Esophagus squamous epithelium (tissue), 5 donors: ENCODE measurements at regions not wholly inside any gene's neighbourhood (a gene's known extent, or its start where the extent isn't known, plus 50 kb on each side); places are given as distances from the start of the nearest gene placed in this dataset.

Source experiments
- DNase-seq: peaks from one replicate; lab custom pipeline; 2025; lab: John Stamatoyannopoulos, UW
- H3K27ac ChIP-seq, 4 donors: fragments of 200-600 bp; sonication (generic); one replicate each; pipeline ENCODE4 v1.5.1; 2016 to 2019; ENCODE audit warnings: mild to moderate bottlenecking in 1 of 4
- H3K27me3 ChIP-seq, 4 donors: fragments of 200-600 bp; sonication (generic); 1 replicate in 3 of 4; 2 replicates in 1 of 4; pipeline versions ENCODE4 v1.5.1 to v1.6.0; 2017 to 2021; ENCODE audit warnings: antibody characterized with exemption in 1 of 4
- H3K36me3 ChIP-seq, 3 donors: fragments of 200-600 bp; sonication (generic); one replicate each; pipeline ENCODE4 v1.5.1; 2016 to 2019
- H3K4me1 ChIP-seq, 3 donors: fragments of 200-600 bp; sonication (generic); one replicate each; pipeline ENCODE4 v1.5.1; 2017 to 2019
- H3K4me3 ChIP-seq, 4 donors: fragments of 200-600 bp; sonication (generic); 1 replicate in 3 of 4; 2 replicates in 1 of 4; pipeline ENCODE4 v1.5.1; 2016 to 2019; ENCODE audit warnings: mild to moderate bottlenecking in 2 of 4, moderate library complexity in 1 of 4
- H3K9me3 ChIP-seq, 3 donors: fragments of 200-600 bp; sonication (generic); one replicate each; pipeline ENCODE4 v1.5.1; 2016 to 2019
- POLR2A ChIP-seq, 4 donors: fragments of 450-650 bp; IDR thresholded peaks; one replicate each; pipeline ENCODE4 v1.6.1; 2017; ENCODE audit warnings: antibody characterized with exemption in 4 of 4, mild to moderate bottlenecking in 4 of 4, moderate library complexity in 3 of 4
- WGBS, 2 donors: methylation state at CpG; one replicate each; pipeline ENCODE4 v1.1.5; 2018; 5-methylcytosine and 5-hydroxymethylcytosine counted together
- intact Hi-C: fragments of 100-400 bp; cut with DNase I; formaldehyde crosslinking; loops from one replicate; pipeline ENCODE4 v1.15.0; 2022
- TF ChIP-seq, protein P1 (sequence below), 6 experiments: fragments of 450-650 bp in 4 of 6; fragments of 200-600 bp in 2 of 6; sonication (generic) in 2 of 6; IDR thresholded peaks; one replicate each; pipeline ENCODE4 v1.5.1; 2016 to 2019; ENCODE audit warnings: antibody characterized with exemption in 6 of 6, mild to moderate bottlenecking in 4 of 6, moderate library complexity in 4 of 6
- donor health status: DM: yes; HTN: yes; CAD: no.

DNA sequence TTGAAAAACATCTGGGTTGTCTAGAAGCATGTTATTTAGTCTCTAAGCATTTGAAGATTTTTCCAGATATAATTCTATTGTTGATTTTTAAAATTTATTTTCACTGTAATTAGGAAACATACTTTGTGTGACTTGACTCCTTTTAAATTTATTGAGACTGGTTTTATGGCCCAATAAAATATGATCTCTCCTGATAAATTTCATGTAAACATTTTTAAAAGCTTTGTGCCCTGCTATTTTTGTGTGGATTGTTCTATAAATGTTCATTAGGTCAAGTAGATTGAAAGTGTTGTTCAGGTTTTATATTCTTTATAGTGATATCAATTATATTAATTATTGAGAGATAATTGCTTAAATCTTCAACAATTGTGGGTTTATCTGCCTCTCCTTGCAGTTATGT lies 105.4 kb downstream of the RFX6 start:
- no peak overlapping the region for H3K27ac ChIP-seq
- H3K9me3 ChIP-seq = peaks cover 0 to 11% (median 0%) of the 10 kb centered on the region in 3 donors
- intact Hi-C loops = no loop called here
- no peaks in the 10 kb centered on the region for H3K4me1 ChIP-seq
- no peak for DNase-seq
- H3K27me3 ChIP-seq = no peaks in the 10 kb centered on the region
- H3K36me3 ChIP-seq = no peaks in the 10 kb centered on the region
- H3K4me3 ChIP-seq = no peak overlapping the region
- TF ChIP-seq, protein P1, sequence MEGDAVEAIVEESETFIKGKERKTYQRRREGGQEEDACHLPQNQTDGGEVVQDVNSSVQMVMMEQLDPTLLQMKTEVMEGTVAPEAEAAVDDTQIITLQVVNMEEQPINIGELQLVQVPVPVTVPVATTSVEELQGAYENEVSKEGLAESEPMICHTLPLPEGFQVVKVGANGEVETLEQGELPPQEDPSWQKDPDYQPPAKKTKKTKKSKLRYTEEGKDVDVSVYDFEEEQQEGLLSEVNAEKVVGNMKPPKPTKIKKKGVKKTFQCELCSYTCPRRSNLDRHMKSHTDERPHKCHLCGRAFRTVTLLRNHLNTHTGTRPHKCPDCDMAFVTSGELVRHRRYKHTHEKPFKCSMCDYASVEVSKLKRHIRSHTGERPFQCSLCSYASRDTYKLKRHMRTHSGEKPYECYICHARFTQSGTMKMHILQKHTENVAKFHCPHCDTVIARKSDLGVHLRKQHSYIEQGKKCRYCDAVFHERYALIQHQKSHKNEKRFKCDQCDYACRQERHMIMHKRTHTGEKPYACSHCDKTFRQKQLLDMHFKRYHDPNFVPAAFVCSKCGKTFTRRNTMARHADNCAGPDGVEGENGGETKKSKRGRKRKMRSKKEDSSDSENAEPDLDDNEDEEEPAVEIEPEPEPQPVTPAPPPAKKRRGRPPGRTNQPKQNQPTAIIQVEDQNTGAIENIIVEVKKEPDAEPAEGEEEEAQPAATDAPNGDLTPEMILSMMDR (IDR thresholded peaks at IDR 0.05) = no peak

GRCh38 chr6:116983375-116983774 lies 106.3 kb downstream of the RFX6 start:
- 89 to 93% methylated on average over 3 of the region's 3 CpGs for WGBS, 2 donors
- Histone ChIP-seq H3K4me3 (no peak overlapping the region), H3K27ac (no peak overlapping the region), H3K36me3 (no peaks in the 10 kb centered on the region), H3K9me3 (peaks cover 0 to 11% (median 0%) of the 10 kb centered on the region in 3 donors), H3K4me1 (no peaks in the 10 kb centered on the region), H3K27me3 (no peaks in the 10 kb centered on the region)
- TF ChIP-seq POLR2A (IDR thresholded peaks at IDR 0.05) = no peak
- TF ChIP-seq, protein P1 (IDR thresholded peaks at IDR 0.05) = no peak
- DNase-seq = no peak
- intact Hi-C loops = no loop called here

- DNase-seq = no peak
- Histone ChIP-seq H3K4me1 (no peaks in the 10 kb centered on the region), H3K9me3 (peaks cover 0 to 11% (median 0%) of the 10 kb centered on the region in 3 donors), H3K36me3 (no peaks in the 10 kb centered on the region), H3K27me3 (no peaks in the 10 kb centered on the region), H3K4me3 (no peak overlapping the region), H3K27ac (no peak overlapping the region)
- 77 to 84% methylated on average over 2 of the region's 2 CpGs for WGBS, 2 donors
- intact Hi-C loops = no loop called here
- TF ChIP-seq, protein P1 (IDR thresholded peaks at IDR 0.05) = no peak
- TF ChIP-seq POLR2A (IDR thresholded peaks at IDR 0.05) = no peak
Measured at GRCh38 chr6:116986819-116987218, 109.8 kb downstream of the RFX6 start.

- Histone ChIP-seq H3K4me3 (no peak overlapping the region), H3K36me3 (no peaks in the 10 kb centered on the region), H3K27me3 (no peaks in the 10 kb centered on the region), H3K4me1 (peaks cover 0 to 6% (median 0%) of the 10 kb centered on the region in 3 donors), H3K9me3 (no peaks in the 10 kb centered on the region), H3K27ac (no peak overlapping the region)
- no peak for TF ChIP-seq POLR2A (IDR thresholded peaks at IDR 0.05)
- TF ChIP-seq, protein P1 (IDR thresholded peaks at IDR 0.05) = no peak
- 15 to 45% methylated on average over 1 of the region's 1 CpG for WGBS, 2 donors
- intact Hi-C loops = no loop called here
- DNase-seq = no peak
Measured at GRCh38 chr6:116990679-116991078, 113.6 kb downstream of the RFX6 start.

- intact Hi-C loops = no loop called here
- no peaks in the 10 kb centered on the region for H3K27me3 ChIP-seq
- H3K9me3 ChIP-seq = no peaks in the 10 kb centered on the region
- TF ChIP-seq, protein P1 (IDR thresholded peaks at IDR 0.05) = no peak
- no peak for TF ChIP-seq POLR2A (IDR thresholded peaks at IDR 0.05)
- H3K27ac ChIP-seq = no peak overlapping the region
- H3K4me3 ChIP-seq = no peak overlapping the region
- no peak for DNase-seq
- no peaks in the 10 kb centered on the region for H3K36me3 ChIP-seq
- peaks cover 0 to 6% (median 0%) of the 10 kb centered on the region in 3 donors for H3K4me1 ChIP-seq
Measured at GRCh38 chr6:116992546-116992945, 115.5 kb downstream of the RFX6 start.
